KMS-11 (cell line): ENCODE measurements at regions not wholly inside any gene's neighbourhood (a gene's known extent, or its start where the extent isn't known, plus 50 kb on each side); places are given as distances from the start of the nearest gene placed in this dataset.
"Not testable (repeated sequence)": the region's sequence is repeated elsewhere in the genome, so short reads cannot be mapped to it uniquely, and the experiment has no call there.

ENCODE experiments used
- H2AFZ ChIP-seq: fragments of 200-600 bp; sonication (generic); 2 replicates; pipeline ENCODE4 v1.6.1; 2016; ENCODE audit warnings: antibody characterized with exemption, mixed run types, low read depth
- H3K27ac ChIP-seq: fragments of 200-600 bp; sonication (generic); 2 replicates; pipeline ENCODE4 v1.6.1; 2016; ENCODE audit warnings: mild to moderate bottlenecking, mixed run types
- H3K27me3 ChIP-seq: fragments of 200-600 bp; sonication (generic); 2 replicates; pipeline ENCODE4 v1.6.1; 2017; ENCODE audit warnings: mild to moderate bottlenecking, low read depth, mixed run types, moderate library complexity; ENCODE audit not compliant: insufficient read depth
- H3K36me3 ChIP-seq: fragments of 200-600 bp; sonication (generic); 2 replicates; pipeline ENCODE4 v1.6.1; 2017; ENCODE audit warnings: mild to moderate bottlenecking, mixed run types; ENCODE audit not compliant: insufficient read depth
- H3K4me1 ChIP-seq: fragments of 200-600 bp; sonication (generic); 2 replicates; pipeline ENCODE4 v1.6.1; 2016; ENCODE audit warnings: mild to moderate bottlenecking, low read depth, mixed run types; ENCODE audit not compliant: poor library complexity, severe bottlenecking
- H3K4me2 ChIP-seq: fragments of 200-600 bp; sonication (generic); 2 replicates; pipeline ENCODE4 v1.7.0; 2016; ENCODE audit warnings: mild to moderate bottlenecking, mixed run types
- H3K4me3 ChIP-seq: fragments of 200-600 bp; sonication (generic); IDR thresholded peaks from 2 replicates; pipeline ENCODE4 v1.6.1; 2017; ENCODE audit warnings: low read depth, low read length, mixed read lengths; ENCODE audit not compliant: insufficient read depth
- H3K79me2 ChIP-seq: fragments of 200-600 bp; sonication (generic); 2 replicates; pipeline ENCODE4 v1.6.1; 2016; ENCODE audit warnings: low read depth, mixed run types; ENCODE audit not compliant: insufficient read depth
- H3K9ac ChIP-seq: fragments of 200-600 bp; sonication (generic); 2 replicates; pipeline ENCODE4 v1.6.1; 2016; ENCODE audit warnings: mild to moderate bottlenecking, mixed run types
- H4K20me1 ChIP-seq: fragments of 200-600 bp; sonication (generic); 2 replicates; pipeline ENCODE4 v1.6.1; 2016; ENCODE audit warnings: mild to moderate bottlenecking, mixed run types; ENCODE audit not compliant: insufficient read depth
- TF ChIP-seq, protein P1 (sequence below): fragments of 200-600 bp; sonication (generic); conservative IDR thresholded peaks from 2 replicates; pipeline ENCODE4 v1.6.1; 2017; ENCODE audit warnings: low read depth, mild to moderate bottlenecking, antibody characterized with exemption, low read length, moderate library complexity, mixed read lengths

GRCh38 chr9:81424431-81424830 lies 264.9 kb downstream of the TLE1 start:
- no peak overlapping the region for H3K4me2 ChIP-seq
- H3K9ac ChIP-seq = no peak overlapping the region
- H2AFZ ChIP-seq = no peak overlapping the region
- no peaks in the 10 kb centered on the region for H3K79me2 ChIP-seq
- no peak overlapping the region for H3K27ac ChIP-seq
- no peak overlapping the region for H3K4me3 ChIP-seq
- H3K27me3 ChIP-seq = no peaks in the 10 kb centered on the region
- TF ChIP-seq, protein P1, sequence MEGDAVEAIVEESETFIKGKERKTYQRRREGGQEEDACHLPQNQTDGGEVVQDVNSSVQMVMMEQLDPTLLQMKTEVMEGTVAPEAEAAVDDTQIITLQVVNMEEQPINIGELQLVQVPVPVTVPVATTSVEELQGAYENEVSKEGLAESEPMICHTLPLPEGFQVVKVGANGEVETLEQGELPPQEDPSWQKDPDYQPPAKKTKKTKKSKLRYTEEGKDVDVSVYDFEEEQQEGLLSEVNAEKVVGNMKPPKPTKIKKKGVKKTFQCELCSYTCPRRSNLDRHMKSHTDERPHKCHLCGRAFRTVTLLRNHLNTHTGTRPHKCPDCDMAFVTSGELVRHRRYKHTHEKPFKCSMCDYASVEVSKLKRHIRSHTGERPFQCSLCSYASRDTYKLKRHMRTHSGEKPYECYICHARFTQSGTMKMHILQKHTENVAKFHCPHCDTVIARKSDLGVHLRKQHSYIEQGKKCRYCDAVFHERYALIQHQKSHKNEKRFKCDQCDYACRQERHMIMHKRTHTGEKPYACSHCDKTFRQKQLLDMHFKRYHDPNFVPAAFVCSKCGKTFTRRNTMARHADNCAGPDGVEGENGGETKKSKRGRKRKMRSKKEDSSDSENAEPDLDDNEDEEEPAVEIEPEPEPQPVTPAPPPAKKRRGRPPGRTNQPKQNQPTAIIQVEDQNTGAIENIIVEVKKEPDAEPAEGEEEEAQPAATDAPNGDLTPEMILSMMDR = no peak
- no peaks in the 10 kb centered on the region for H3K4me1 ChIP-seq
- H4K20me1 ChIP-seq = no peaks in the 10 kb centered on the region
- H3K36me3 ChIP-seq = no peaks in the 10 kb centered on the region

DNA sequence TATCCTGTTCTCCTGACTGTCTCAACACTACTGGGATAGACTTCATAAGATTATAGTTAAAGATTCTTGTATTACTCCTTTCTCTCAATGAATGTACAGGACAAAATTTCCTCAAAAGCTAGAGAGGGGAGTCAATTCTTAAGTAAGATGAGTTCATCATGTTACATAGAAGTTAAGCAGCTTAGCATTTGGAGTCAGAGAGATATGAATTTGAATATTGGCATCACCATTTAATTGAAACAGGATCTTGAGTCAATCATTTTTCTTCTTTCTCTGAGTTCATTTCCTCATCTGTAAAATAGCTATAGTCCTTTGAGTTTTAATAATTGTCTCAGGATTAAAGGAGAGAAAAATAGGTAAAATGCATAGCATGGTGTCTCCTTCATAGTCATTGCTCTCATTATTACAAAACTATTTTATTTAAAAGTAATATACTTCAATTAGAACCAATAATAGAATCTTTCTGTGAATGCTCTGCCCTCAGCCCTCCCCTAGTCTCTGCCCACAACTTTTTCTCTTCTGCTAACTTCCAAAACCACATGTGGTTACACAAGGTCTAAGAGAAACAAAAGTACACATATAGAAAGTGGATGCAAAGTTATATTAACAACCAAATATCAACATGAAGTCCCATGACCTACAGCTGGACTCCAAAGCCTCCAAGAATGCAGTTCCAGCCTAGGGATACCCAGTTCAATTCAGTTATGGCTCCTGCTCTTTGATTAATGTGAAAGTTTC lies 265.6 kb downstream of the TLE1 start:
- Histone ChIP-seq H3K27ac (no peak overlapping the region), H3K36me3 (no peaks in the 10 kb centered on the region), H3K27me3 (no peaks in the 10 kb centered on the region), H3K4me1 (no peaks in the 10 kb centered on the region), H4K20me1 (no peaks in the 10 kb centered on the region), H3K4me2 (no peak overlapping the region), H3K9ac (no peak overlapping the region), H3K79me2 (no peaks in the 10 kb centered on the region), H2AFZ (no peak overlapping the region), H3K4me3 (no peak overlapping the region)
- TF ChIP-seq, protein P1 = no peak

GRCh38 chr9:81421090-81421489 lies 268.3 kb downstream of the TLE1 start:
- not testable (repeated sequence) for H2AFZ ChIP-seq, H3K79me2 ChIP-seq

GRCh38 chr9:81420024-81420423 lies 269.3 kb downstream of the TLE1 start:
- H4K20me1 ChIP-seq = no peaks in the 10 kb centered on the region
- no peaks in the 10 kb centered on the region for H3K4me1 ChIP-seq
- H2AFZ ChIP-seq = no peak overlapping the region
- TF ChIP-seq, protein P1 = no peak
- H3K27ac ChIP-seq = no peak overlapping the region
- no peaks in the 10 kb centered on the region for H3K27me3 ChIP-seq
- H3K79me2 ChIP-seq = no peaks in the 10 kb centered on the region
- no peak overlapping the region for H3K9ac ChIP-seq
- H3K4me3 ChIP-seq = no peak overlapping the region
- H3K4me2 ChIP-seq = no peak overlapping the region
- no peaks in the 10 kb centered on the region for H3K36me3 ChIP-seq

More at GRCh38 chr9:81421090-81421489, 268.3 kb downstream of the TLE1 start:
- H3K4me3 ChIP-seq, H3K4me1 ChIP-seq, H3K27me3 ChIP-seq, H4K20me1 ChIP-seq, H3K36me3 ChIP-seq, H3K9ac ChIP-seq, H3K27ac ChIP-seq, H3K4me2 ChIP-seq: not testable (repeated sequence)

- H3K79me2 ChIP-seq = no peaks in the 10 kb centered on the region
- TF ChIP-seq, protein P1 = no peak
- H3K27ac ChIP-seq = no peak overlapping the region
- H3K9ac ChIP-seq = no peak overlapping the region
- no peak overlapping the region for H3K4me3 ChIP-seq
- no peaks in the 10 kb centered on the region for H3K27me3 ChIP-seq
- H2AFZ ChIP-seq = no peak overlapping the region
- H4K20me1 ChIP-seq = no peaks in the 10 kb centered on the region
- no peak overlapping the region for H3K4me2 ChIP-seq
- H3K4me1 ChIP-seq = no peaks in the 10 kb centered on the region
- no peaks in the 10 kb centered on the region for H3K36me3 ChIP-seq
Measured at GRCh38 chr9:81417941-81418340, 271.4 kb downstream of the TLE1 start.
